HG03457 (cell line): ENCODE measurements at regions not wholly inside any gene's neighbourhood (a gene's known extent, or its start where the extent isn't known, plus 50 kb on each side); places are given as distances from the start of the nearest gene placed in this dataset.

Source experiments
- ATAC-seq: cut with Tn5 transposase; IDR thresholded peaks from one replicate; pipeline ENCODE4 v1.9.1; 2021; ENCODE audit warnings: moderate number of reproducible peaks; ENCODE audit not compliant: unreplicated experiment

DNA sequence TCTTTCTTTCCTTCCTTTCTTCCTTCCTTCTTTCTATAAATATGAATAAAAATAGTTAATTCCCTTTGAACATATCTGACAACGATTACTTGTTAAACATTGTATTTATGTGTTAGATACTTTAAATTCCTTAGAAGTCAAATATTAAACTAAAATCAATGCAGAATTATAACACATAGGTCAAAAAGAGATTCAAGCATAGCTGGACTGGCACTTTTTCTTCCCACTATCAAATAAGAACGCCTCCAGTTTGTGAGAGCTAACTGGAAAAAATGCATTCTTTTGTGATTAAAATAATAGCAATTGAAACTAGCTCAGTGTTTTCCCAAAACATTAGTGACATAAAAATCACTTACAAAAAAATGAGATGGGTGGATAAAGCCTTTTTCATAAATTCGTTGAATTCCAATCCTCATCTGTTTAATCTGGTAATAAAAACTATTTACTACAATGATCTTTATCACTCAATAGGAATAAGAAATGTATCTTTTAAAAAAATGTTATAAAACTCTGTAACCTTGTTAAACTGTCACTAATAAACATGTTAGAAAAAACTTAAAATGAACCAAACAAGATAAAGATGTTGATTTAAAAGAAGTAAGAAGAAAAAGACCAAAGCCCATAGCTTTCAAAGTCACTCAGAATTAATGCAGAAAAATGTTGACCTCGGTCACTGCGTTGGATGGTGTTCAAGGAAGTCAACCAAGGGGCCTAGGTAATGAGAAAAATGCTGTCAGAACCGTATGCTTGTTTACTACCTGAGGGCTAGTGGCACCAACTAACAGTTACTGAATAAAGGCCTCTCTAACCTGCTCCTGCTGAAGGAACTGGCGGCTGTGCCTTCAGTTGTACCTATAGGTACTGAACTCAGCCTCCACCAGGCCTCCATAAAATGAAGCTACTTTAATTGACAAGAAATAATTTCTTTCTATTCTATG, 1039.5 kb upstream of the SLC10A2 start:
- no peak for ATAC-seq

GRCh38 chr13:104099750-104100149, 1033.5 kb upstream of the SLC10A2 start:
- no peak for ATAC-seq

- ATAC-seq = no peak
Measured at GRCh38 chr13:104098421-104098820, 1032.2 kb upstream of the SLC10A2 start.

DNA sequence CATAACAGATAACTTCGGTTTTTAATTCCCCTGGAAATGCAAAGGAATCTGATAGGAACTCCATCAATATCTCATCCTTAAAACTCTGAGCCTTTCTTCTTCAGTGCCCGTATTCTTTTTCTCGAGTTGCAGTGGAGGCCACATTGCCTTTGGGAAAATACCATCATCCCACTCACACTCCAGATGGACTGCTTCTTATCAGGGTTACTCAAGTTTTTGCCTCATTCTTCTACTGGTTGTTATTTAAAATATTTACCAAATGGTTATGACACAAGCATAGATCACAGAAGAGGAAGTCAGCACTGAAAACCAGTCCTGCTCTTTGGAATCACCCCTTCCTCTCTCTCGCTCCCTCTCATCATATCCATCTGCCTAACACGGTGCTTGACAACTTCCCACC, 1020.5 kb upstream of the SLC10A2 start:
- ATAC-seq = no peak

DNA sequence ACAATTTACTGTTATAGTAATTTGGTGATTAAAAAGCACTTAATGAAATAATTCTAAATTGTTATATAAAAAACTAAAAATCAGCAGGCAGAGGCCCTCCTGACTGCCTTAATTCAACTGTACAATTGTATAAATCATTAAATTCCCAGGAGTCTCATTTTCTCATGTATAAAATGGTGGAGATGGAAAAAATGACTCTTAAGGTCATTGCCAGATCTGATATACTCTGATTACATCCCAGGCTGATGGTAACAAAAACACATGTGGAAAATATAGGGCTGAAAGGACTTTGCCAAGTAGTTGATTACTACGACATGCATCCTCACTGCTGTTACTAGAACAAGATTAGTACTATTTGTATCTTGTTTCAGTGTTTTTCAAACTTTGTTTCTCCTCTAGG, 1020.0 kb upstream of the SLC10A2 start:
- no peak for ATAC-seq

- ATAC-seq = no peak
Measured at GRCh38 chr13:104085611-104086010, 1019.4 kb upstream of the SLC10A2 start.

GRCh38 chr13:104074326-104074725, 1008.1 kb upstream of the SLC10A2 start:
- no peak for ATAC-seq

- ATAC-seq = no peak
Measured at GRCh38 chr13:104071806-104072205, 1005.6 kb upstream of the SLC10A2 start.

DNA sequence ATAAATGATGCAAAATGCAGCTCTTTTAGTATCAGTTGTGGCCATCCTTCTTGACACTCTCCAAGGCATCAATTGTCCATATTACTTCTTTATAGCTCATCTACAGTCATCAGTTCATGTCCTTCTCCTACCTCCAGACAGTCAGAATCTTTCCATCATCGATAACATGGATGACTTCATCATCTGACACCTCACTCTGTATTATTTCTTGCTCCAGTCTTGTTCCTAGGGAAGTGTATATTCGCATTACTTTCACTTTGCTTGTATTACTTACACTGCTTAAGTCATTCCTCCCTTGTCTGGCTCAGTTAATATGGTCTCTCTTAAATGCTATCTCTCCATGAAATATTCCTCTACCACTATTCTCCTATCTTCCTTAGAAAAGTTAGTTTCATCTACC, 999.1 kb upstream of the SLC10A2 start:
- no peak for ATAC-seq

GRCh38 chr13:104057861-104058260, 991.6 kb upstream of the SLC10A2 start:
- no peak for ATAC-seq

- ATAC-seq = no peak
Measured at GRCh38 chr13:104045907-104046306, 979.7 kb upstream of the SLC10A2 start.

DNA sequence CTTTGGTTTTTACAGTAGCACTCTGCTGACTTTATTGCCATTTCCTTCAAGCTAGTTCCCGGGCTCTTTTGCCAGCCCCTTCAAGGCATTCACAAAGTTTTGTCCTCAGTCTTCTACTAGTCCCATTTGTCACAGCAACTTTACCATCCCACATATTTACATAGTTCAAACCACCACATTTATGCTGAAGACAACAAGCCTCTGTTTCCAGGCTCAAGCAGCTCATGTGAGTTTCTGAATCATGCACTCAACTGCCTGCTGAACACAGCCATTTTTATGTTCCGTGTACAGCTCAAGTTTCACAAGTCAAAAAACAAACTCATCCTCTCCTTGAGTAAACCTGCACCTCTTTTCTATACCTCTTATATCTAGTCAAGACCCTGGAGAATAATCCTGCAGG, 977.0 kb upstream of the SLC10A2 start:
- no peak for ATAC-seq

GRCh38 chr13:104034891-104035290, 968.7 kb upstream of the SLC10A2 start:
- ATAC-seq = no peak

- ATAC-seq = no peak
Measured at GRCh38 chr13:104025303-104025702, 959.1 kb upstream of the SLC10A2 start.

DNA sequence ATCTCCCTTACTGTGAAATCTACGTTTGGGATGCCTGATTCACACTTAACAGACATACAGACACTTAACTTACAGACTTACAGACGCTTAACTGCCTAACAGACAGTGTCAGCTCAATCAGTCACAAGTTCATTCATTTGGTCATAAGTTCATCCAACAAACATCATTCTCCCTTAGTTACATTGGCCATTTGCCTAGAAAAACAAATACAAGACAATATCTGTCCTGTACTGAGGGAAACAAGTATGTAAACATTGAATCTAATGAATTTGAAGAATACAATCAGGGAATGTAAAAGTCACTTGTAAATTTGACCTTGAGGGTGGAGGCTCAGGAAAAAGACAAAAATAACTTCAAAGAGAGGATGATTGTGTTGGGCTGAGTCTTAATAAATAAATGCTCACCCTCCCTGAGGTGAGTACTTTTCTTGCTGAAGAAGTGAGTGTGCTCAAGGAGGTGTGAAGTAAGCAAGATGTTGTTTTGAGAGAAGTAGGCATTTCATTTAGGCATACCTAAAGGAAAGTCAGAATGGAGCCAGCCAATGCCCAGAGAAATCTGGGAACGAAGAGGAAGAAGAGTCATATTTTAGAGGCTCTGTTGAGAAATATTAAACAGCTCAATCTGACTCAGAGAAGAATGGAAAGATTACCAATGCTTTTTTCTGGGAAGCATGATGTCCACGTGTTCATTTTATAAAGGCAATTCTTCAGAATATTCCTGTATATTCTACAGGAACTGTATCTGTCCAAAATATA, 958.4 kb upstream of the SLC10A2 start:
- no peak for ATAC-seq

- ATAC-seq = no peak
Measured at GRCh38 chr13:104021806-104022397, 955.7 kb upstream of the SLC10A2 start.

- no peak for ATAC-seq
Measured at GRCh38 chr13:104017317-104017716, 951.1 kb upstream of the SLC10A2 start.

DNA sequence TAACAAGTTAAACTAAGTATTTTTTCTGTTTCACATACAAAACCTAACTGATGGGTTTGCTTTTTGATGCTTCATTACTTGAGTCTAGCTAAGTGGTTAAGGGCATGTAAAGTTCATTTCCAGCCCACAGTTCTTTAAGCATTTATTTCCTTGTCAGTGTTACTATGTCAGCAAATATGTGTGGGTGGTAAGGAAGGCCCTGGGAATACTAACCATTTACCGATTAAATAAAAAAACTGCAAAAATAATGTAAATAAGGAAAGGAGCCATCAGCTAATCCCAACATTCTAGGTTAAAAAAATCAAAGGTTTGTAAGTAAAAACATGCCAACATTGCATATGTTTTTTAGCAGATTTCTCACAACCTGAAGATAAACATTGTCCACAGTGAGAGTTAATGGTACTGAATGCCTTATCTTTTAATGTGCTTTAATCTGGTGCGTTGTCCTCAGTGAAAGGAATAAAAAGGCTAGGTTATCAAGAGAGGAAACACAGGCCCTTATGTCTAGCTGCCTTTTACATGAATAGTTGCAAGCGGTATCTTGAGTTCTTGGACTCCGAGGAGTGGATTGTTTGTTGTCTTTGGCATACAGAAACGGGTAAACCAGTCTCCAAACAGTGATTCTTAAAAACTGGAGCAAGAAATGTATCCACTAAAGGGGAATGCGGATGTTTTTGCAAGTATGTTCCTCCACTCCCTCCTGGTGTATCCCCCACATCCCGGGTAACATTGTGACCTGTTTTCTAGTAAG, 949.6 kb upstream of the SLC10A2 start:
- no peak for ATAC-seq

GRCh38 chr13:104014803-104015645, 948.8 kb upstream of the SLC10A2 start:
- ATAC-seq = no peak
